Panc1 (cell line): ENCODE measurements at regions not wholly inside any gene's neighbourhood (a gene's known extent, or its start where the extent isn't known, plus 50 kb on each side); places are given as distances from the start of the nearest gene placed in this dataset.

Source experiments
- ATAC-seq: fragments of 200-7000 bp; cut with Tn5 transposase; 2 replicates; pipeline ENCODE4 v1.9.1; 2020; ENCODE audit warnings: mild to moderate bottlenecking, moderate library complexity
- BruUV-seq: library from RNA; stranded (reverse); fragments of 400-500 nt; replicated peaks from 2 replicates; lab custom pipeline; 2021; lab: Mats Ljungman, UMichigan
- CTCF ChIA-PET: fragments of 300-600 bp; sonication (Branson Sonifier 250); formaldehyde crosslinking; loops from one replicate; lab custom pipeline; 2022; ENCODE audit warnings: antibody characterized with exemption; lab: Charles Lee
- POLR2A ChIA-PET: fragments of 300-600 bp; sonication (Branson Sonifier 250); formaldehyde crosslinking; loops from one replicate; lab custom pipeline; 2022; ENCODE audit warnings: antibody characterized with exemption; lab: Charles Lee
- DNase-seq: peaks from one replicate; pipeline ENCODE4 v3.0.0-alpha.2; 2010; ENCODE audit warnings: low read depth, low spot score
- H3K27ac ChIP-seq: 2 replicates; pipeline ENCODE4 v1.5.1; 2011; ENCODE audit warnings: mild to moderate bottlenecking, low read length, inconsistent platforms
- H3K27me3 ChIP-seq: fragments of 200-500 bp; sonication (Bioruptor generic); 2 replicates; pipeline ENCODE4 v1.6.0; 2014; ENCODE audit warnings: low read length, inconsistent platforms; ENCODE audit not compliant: control insufficient read depth, insufficient read depth
- H3K36me3 ChIP-seq: fragments of 200-500 bp; sonication (Bioruptor generic); 2 replicates; pipeline ENCODE4 v1.5.1; 2014; ENCODE audit warnings: inconsistent platforms, mild to moderate bottlenecking, low read length, moderate library complexity; ENCODE audit not compliant: control insufficient read depth, insufficient read depth
- H3K4me1 ChIP-seq: 2 replicates; pipeline ENCODE4 v1.5.1; 2011; ENCODE audit warnings: inconsistent platforms, mild to moderate bottlenecking, low read length, moderate library complexity; ENCODE audit not compliant: control insufficient read depth, insufficient read depth
- H3K4me3 ChIP-seq, 2 experiments: 2 replicates each; pipeline ENCODE4 v1.5.1; 2011 to 2012; ENCODE audit warnings: low read depth in 2 of 2, low read length in 2 of 2, mild to moderate bottlenecking in 2 of 2, inconsistent platforms in 1 of 2, moderate library complexity in 1 of 2
- H3K9me3 ChIP-seq: fragments of 200-500 bp; sonication (Bioruptor generic); 2 replicates; pipeline ENCODE4 v1.5.1; 2014; ENCODE audit warnings: low read depth, mild to moderate bottlenecking, inconsistent platforms, low read length, moderate library complexity; ENCODE audit not compliant: control insufficient read depth, insufficient read depth
- CTCF ChIP-seq: fragments of 450-650 bp; IDR thresholded peaks from 2 replicates; pipeline ENCODE4 v1.5.1; 2017; ENCODE audit warnings: mild to moderate bottlenecking
- POLR2AphosphoS5 ChIP-seq: IDR thresholded peaks from 2 replicates; pipeline ENCODE4 v1.6.1; 2012; ENCODE audit warnings: mild to moderate bottlenecking, low read depth, low read length, moderate library complexity
- REST ChIP-seq, 2 experiments: IDR thresholded peaks; 2 replicates each; pipeline ENCODE4 v1.6.1; 2011 to 2012; ENCODE audit warnings: low read depth in 2 of 2, control low read depth in 1 of 2, low read length in 1 of 2, mild to moderate bottlenecking in 1 of 2, moderate library complexity in 1 of 2; ENCODE audit not compliant: insufficient read depth in 1 of 2
- SIN3A ChIP-seq: IDR thresholded peaks from 2 replicates; pipeline ENCODE4 v1.6.1; 2012; ENCODE audit warnings: low read depth, mild to moderate bottlenecking, low read length, moderate library complexity, borderline replicate concordance; ENCODE audit not compliant: insufficient read depth
- TCF7L2 ChIP-seq: IDR thresholded peaks from 2 replicates; pipeline ENCODE4 v1.6.1; 2011; ENCODE audit warnings: mild to moderate bottlenecking, low read depth, low read length, inconsistent platforms
- in situ Hi-C: cut with HindIII; loops from 2 replicates; pipeline ENCODE4 v1.10.0; 2016; ENCODE audit warnings: low sequenced_read_pairs, low pct_unique_long_range_greater_than_20kb
- intact Hi-C: fragments of 100-400 bp; cut with micrococcal nuclease; formaldehyde crosslinking; loops from one replicate; pipeline ENCODE4 v1.10.0; 2022; ENCODE audit not compliant: unreplicated experiment

- POLR2A ChIA-PET = interaction anchor here (0.7 kb wide), 1 partner anchor 1035 kb away, joined by 3 read pairs; no protein-coding TSS in a partner anchor
- no peak for DNase-seq
- TF ChIP-seq SIN3A (no peak), TCF7L2 (no peak), POLR2AphosphoS5 (no peak), REST (IDR thresholded peaks at IDR 0.05; ENCODE audit: insufficient read depth in 1 of 2, low read depth in 2 of 2, low read length in 1 of 2) (no peak), CTCF (no peak)
These were observed 265.7 kb downstream of the UACA start for GRCh38 chr15:70497661-70498060.

GRCh38 chr15:70495991-70496599, 267.3 kb downstream of the UACA start:
- ATAC-seq (no peak), DNase-seq (no peak)
- H3K4me1 ChIP-seq = peaks cover 73% of the 10 kb centered on the region
- POLR2A ChIA-PET = interaction anchor here (1.2 kb wide), 1 partner anchor 8 kb away, joined by 3 read pairs; no protein-coding TSS in a partner anchor
- intact Hi-C loops = no loop called here
- no peaks in the 10 kb centered on the region for H3K36me3 ChIP-seq
- no peak overlapping the region for H3K4me3 ChIP-seq
- no peaks in the 10 kb centered on the region for H3K9me3 ChIP-seq
- TF ChIP-seq TCF7L2 (no peak), SIN3A (no peak), CTCF (no peak), POLR2AphosphoS5 (no peak), REST (IDR thresholded peaks at IDR 0.05; ENCODE audit: insufficient read depth in 1 of 2, low read depth in 2 of 2, low read length in 1 of 2) (no peak)
- in situ Hi-C loops = no loop called here
- H3K27ac ChIP-seq = peak overlapping the region; percentile 92
- CTCF ChIA-PET = no interaction called here
- H3K27me3 ChIP-seq = no peaks in the 10 kb centered on the region
- no TSS peak for BruUV-seq

More at GRCh38 chr15:70497661-70498060, 265.7 kb downstream of the UACA start:
- CTCF ChIA-PET = no interaction called here
- intact Hi-C loops (no loop called here), in situ Hi-C loops (no loop called here)
- Histone ChIP-seq H3K4me3 (no peak overlapping the region), H3K4me1 (peaks cover 68% of the 10 kb centered on the region), H3K27me3 (no peaks in the 10 kb centered on the region), H3K36me3 (no peaks in the 10 kb centered on the region), H3K9me3 (no peaks in the 10 kb centered on the region), H3K27ac (peak overlapping the region; percentile 92)
- no TSS peak for BruUV-seq
- no peak for ATAC-seq
